ENCODE measurements at regions not wholly inside any gene's neighbourhood (a gene's known extent, or its start where the extent isn't known, plus 50 kb on each side); places are given as distances from the start of the nearest gene placed in this dataset.

DNA sequence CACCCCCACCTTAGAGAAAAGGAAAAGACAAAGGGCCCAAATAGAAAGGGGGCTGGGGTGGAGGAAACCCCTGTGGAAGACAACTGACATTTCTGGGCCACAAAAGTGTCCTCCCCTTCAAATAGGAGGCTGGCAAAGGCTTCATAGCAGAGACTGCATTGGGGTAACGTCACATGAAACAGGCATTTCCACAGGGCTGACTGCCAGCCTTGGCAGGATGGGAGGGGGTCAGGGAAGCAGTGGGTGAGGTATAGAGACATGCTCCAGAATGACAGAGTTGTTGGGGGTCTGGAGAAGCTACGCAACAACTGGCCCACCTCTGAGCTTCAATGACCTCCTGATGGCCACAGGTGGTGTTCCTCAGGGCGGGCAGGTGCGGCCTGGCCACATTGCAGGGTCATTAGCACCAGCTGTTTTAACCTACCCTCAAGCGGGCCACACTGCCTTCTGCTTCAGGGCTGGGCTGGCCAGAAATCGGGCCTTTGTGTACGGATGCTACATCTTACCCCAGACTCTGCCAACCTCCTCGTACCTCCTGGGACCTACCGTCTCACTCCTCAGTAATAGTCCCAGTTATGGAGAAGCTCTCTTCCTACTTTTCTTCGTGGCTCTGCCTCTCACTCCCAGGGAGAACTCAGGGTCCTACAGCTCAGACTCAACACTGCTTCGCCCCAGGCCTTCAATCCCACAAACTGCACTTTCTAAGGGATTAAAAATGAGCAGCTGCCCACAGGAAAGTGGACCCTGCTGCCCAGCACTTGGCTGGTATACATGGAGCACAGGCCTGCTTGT lies 160.0 kb upstream of the NCAM1 start:
- Histone ChIP-seq H3K4me3 (no peak overlapping the region), H3K9me3 (no peaks in the 10 kb centered on the region), H3K4me1 (no peaks in the 10 kb centered on the region), H3K27me3 (no peaks in the 10 kb centered on the region), H3K36me3 (no peaks in the 10 kb centered on the region), H3K27ac (no peak overlapping the region)
- TF ChIP-seq, protein P1, sequence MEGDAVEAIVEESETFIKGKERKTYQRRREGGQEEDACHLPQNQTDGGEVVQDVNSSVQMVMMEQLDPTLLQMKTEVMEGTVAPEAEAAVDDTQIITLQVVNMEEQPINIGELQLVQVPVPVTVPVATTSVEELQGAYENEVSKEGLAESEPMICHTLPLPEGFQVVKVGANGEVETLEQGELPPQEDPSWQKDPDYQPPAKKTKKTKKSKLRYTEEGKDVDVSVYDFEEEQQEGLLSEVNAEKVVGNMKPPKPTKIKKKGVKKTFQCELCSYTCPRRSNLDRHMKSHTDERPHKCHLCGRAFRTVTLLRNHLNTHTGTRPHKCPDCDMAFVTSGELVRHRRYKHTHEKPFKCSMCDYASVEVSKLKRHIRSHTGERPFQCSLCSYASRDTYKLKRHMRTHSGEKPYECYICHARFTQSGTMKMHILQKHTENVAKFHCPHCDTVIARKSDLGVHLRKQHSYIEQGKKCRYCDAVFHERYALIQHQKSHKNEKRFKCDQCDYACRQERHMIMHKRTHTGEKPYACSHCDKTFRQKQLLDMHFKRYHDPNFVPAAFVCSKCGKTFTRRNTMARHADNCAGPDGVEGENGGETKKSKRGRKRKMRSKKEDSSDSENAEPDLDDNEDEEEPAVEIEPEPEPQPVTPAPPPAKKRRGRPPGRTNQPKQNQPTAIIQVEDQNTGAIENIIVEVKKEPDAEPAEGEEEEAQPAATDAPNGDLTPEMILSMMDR (IDR thresholded peaks at IDR 0.05): no peak
- no peak for TF ChIP-seq POLR2AphosphoS5 (IDR thresholded peaks at IDR 0.05; ENCODE audit: insufficient read depth in 1 of 2, low read depth in 1 of 2)
- no peak for TF ChIP-seq POLR2A (IDR thresholded peaks at IDR 0.05)
- DNase-seq (ENCODE audit: extremely low spot score in 2 of 2): no peak
- intact Hi-C loops (cut with DNase I): no loop called here

DNA sequence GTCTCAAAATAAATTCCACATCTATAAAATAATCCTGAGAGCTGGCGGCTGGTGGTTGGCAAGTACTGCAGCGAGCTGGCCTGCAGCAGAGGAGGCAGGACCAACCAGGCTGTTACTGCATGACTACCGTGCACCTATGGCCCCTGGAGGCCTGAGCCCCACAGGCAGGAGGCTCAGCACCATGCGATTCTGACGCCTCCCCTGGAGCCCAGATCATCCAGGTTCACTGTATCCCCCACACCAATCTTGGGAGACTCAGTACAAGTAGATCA lies 159.5 kb upstream of the NCAM1 start:
- TF ChIP-seq, protein P1 (IDR thresholded peaks at IDR 0.05): no peak
- no peak for TF ChIP-seq POLR2A (IDR thresholded peaks at IDR 0.05)
- no peak for TF ChIP-seq POLR2AphosphoS5 (IDR thresholded peaks at IDR 0.05; ENCODE audit: insufficient read depth in 1 of 2, low read depth in 1 of 2)

DNA sequence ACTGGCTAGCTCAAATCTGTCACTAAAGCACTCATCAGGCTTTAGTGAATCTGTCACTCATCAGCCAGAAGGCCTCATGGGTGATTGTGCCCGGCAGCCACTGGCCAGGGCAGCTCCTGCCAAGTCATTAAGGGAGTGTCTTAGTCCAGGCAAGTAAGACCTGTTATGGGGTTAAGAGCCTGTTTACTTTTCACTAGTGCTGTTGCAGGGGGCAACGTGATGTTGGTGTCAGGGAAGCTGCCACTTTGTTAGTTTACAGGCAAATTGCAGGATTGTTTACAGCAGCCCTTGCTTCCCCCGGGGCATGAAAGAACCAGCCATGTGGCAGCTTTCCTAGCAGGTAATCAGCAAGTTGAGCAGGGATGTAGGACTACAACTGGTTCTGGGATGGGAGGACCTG lies 155.6 kb upstream of the NCAM1 start:
- TF ChIP-seq, protein P1 (IDR thresholded peaks at IDR 0.05): no peak
- TF ChIP-seq POLR2A (IDR thresholded peaks at IDR 0.05) (no peak), POLR2AphosphoS5 (IDR thresholded peaks at IDR 0.05; ENCODE audit: insufficient read depth in 1 of 2, low read depth in 1 of 2) (no peak)
- no peaks in the 10 kb centered on the region for H3K36me3 ChIP-seq
- no peak for DNase-seq (ENCODE audit: extremely low spot score in 2 of 2)
- no peaks in the 10 kb centered on the region for H3K27me3 ChIP-seq
- H3K4me1 ChIP-seq: no peaks in the 10 kb centered on the region
- no peak overlapping the region for H3K27ac ChIP-seq
- no peak overlapping the region for H3K4me3 ChIP-seq
- intact Hi-C loops (cut with DNase I): no loop called here
- no peaks in the 10 kb centered on the region for H3K9me3 ChIP-seq

More for the DNA sequence above, 159.5 kb upstream of the NCAM1 start:
- Histone ChIP-seq H3K4me1 (no peaks in the 10 kb centered on the region), H3K9me3 (no peaks in the 10 kb centered on the region), H3K27me3 (no peaks in the 10 kb centered on the region), H3K4me3 (no peak overlapping the region), H3K36me3 (no peaks in the 10 kb centered on the region), H3K27ac (no peak overlapping the region)
- intact Hi-C loops (cut with DNase I): no loop called here
- DNase-seq (ENCODE audit: extremely low spot score in 2 of 2): no peak

DNA sequence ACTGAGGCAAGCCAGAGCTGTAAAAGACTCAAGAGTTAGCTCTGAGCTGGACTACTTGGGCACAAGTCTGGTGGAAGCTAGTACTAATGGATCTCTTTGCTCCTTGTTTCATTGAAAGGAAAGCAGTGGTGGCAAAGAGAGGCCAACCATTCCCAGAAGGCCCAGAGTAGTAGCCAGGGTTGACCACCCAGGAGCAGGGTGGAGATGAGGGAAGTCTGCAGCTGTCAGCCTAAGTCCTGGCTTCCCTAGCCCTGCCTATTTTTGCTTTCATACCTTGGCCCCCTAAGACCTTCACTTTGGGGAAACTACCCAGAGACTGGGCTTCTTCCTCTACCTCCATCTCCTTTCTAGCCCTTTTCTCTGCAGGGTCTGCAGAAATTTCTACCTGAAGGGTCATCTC lies 155.0 kb upstream of the NCAM1 start:
- no peak overlapping the region for H3K4me3 ChIP-seq
- intact Hi-C loops (cut with DNase I): no loop called here
- no peak for DNase-seq (ENCODE audit: extremely low spot score in 2 of 2)
- TF ChIP-seq POLR2A (IDR thresholded peaks at IDR 0.05) (no peak), POLR2AphosphoS5 (IDR thresholded peaks at IDR 0.05; ENCODE audit: insufficient read depth in 1 of 2, low read depth in 1 of 2) (no peak)
- TF ChIP-seq, protein P1 (IDR thresholded peaks at IDR 0.05): no peak
- no peaks in the 10 kb centered on the region for H3K27me3 ChIP-seq
- H3K9me3 ChIP-seq: no peaks in the 10 kb centered on the region
- no peaks in the 10 kb centered on the region for H3K36me3 ChIP-seq
- H3K4me1 ChIP-seq: no peaks in the 10 kb centered on the region
- no peak overlapping the region for H3K27ac ChIP-seq

DNA sequence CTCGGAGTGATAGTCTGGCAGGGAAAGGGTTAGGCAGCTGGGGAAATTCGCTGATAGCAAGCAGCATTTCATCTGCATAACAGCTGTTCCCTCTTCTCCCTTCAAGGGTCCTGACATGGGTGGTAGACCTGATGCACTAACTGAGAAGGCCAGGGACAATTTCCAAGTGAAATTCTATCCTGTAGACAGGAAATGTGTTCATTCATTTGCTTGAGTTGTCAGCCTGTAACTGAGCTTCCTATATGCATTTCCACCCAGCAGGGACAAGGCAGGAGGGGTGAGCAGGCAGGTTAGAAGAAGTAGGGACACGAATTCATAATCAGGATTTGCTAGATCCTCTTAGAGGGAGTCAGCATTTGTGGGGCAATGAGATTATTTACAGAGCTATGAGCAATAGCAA lies 154.3 kb upstream of the NCAM1 start:
- TF ChIP-seq POLR2AphosphoS5 (IDR thresholded peaks at IDR 0.05; ENCODE audit: insufficient read depth in 1 of 2, low read depth in 1 of 2): no peak
- TF ChIP-seq, protein P1 (IDR thresholded peaks at IDR 0.05): no peak
- TF ChIP-seq POLR2A (IDR thresholded peaks at IDR 0.05): no peak
- Histone ChIP-seq H3K4me3 (no peak overlapping the region), H3K4me1 (no peaks in the 10 kb centered on the region), H3K27me3 (no peaks in the 10 kb centered on the region), H3K27ac (no peak overlapping the region), H3K36me3 (no peaks in the 10 kb centered on the region), H3K9me3 (no peaks in the 10 kb centered on the region)
- DNase-seq (ENCODE audit: extremely low spot score in 2 of 2): no peak
- intact Hi-C loops (cut with DNase I): no loop called here

Data from vagina (tissue), 2 donors.